ENCODE measurements at regions not wholly inside any gene's neighbourhood (a gene's known extent, or its start where the extent isn't known, plus 50 kb on each side); places are given as distances from the start of the nearest gene placed in this dataset.

GRCh38 chr6:168916576-168917211 is 337.0 kb downstream of the THBS2 start:
- H3K27ac ChIP-seq (ENCODE audit: low read depth in 2 of 2, low read length in 1 of 2): no peak overlapping the region

GRCh38 chr6:168915855-168916254 is 337.8 kb downstream of the THBS2 start:
- Histone ChIP-seq H3K4me3 (ENCODE audit: low read depth in 2 of 2, low read length in 1 of 2) (no peak overlapping the region), H3K27me3 (ENCODE audit: insufficient read depth) (no peaks in the 10 kb centered on the region), H3K9ac (no peak overlapping the region), H3F3A (replicated peaks; ENCODE audit: insufficient read depth) (no peaks in the 10 kb centered on the region), H2AFZ (ENCODE audit: low read depth) (no peak overlapping the region), H3K79me2 (ENCODE audit: insufficient read depth) (no peaks in the 10 kb centered on the region), H3K4me1 (ENCODE audit: control insufficient read depth in 1 of 2, insufficient read depth in 2 of 2, low read depth in 1 of 2, low read length in 1 of 2) (no peaks in the 10 kb centered on the region; a peak in 1 of 4 replicates), H4K20me1 (ENCODE audit: insufficient read depth) (no peaks in the 10 kb centered on the region), H3K9me2 (no peaks in the 10 kb centered on the region), H3K9me3 (no peaks in the 10 kb centered on the region), H3K4me2 (no peak overlapping the region), H3K27ac (ENCODE audit: low read depth in 2 of 2, low read length in 1 of 2) (no peak overlapping the region), H3K36me3 (replicated peaks in 1 of 2; ENCODE audit: control insufficient read depth in 1 of 2, insufficient read depth in 2 of 2, low read length in 1 of 2) (no peaks in the 10 kb centered on the region)
- no peak for TF ChIP-seq GABPA (IDR thresholded peaks at IDR 0.05; ENCODE audit: low read depth)
- no peak for TF ChIP-seq TCF12 (IDR thresholded peaks at IDR 0.05)
- no peak for TF ChIP-seq RAD21 (IDR thresholded peaks at IDR 0.05; ENCODE audit: low read length)
- TF ChIP-seq FOSL2 (IDR thresholded peaks at IDR 0.05; ENCODE audit: borderline replicate concordance, low read depth): no peak
- TF ChIP-seq CHD2 (IDR thresholded peaks at IDR 0.05; ENCODE audit: low read length, partially characterized antibody): no peak
- no peak for TF ChIP-seq RCOR1 (IDR thresholded peaks at IDR 0.05; ENCODE audit: low read length)
- no peak for TF ChIP-seq CTCF (IDR thresholded peaks at IDR 0.05)
- no peak for TF ChIP-seq MAX (IDR thresholded peaks at IDR 0.05; ENCODE audit: low read depth)
- TF ChIP-seq MEF2A (IDR thresholded peaks at IDR 0.05; ENCODE audit: borderline replicate concordance, low read depth): no peak
- TF ChIP-seq PBX3 (IDR thresholded peaks at IDR 0.05): no peak
- no peak for TF ChIP-seq EP300 (IDR thresholded peaks at IDR 0.05; ENCODE audit: borderline replicate concordance in 1 of 2, low read depth in 1 of 2, low read length in 1 of 2)
- no peak for TF ChIP-seq JUND (IDR thresholded peaks at IDR 0.05)
- TF ChIP-seq USF1 (IDR thresholded peaks at IDR 0.05; ENCODE audit: borderline replicate concordance, low read depth): no peak
- TF ChIP-seq GATA2 (CRISPR knock-in tag; IDR thresholded peaks at IDR 0.05): no peak
- no peak for TF ChIP-seq YY1 (IDR thresholded peaks at IDR 0.05; ENCODE audit: low read depth)
- no peak for TF ChIP-seq ELF1 (IDR thresholded peaks at IDR 0.05)
- no peak for TF ChIP-seq RXRA (IDR thresholded peaks at IDR 0.05; ENCODE audit: borderline replicate concordance, low read depth)
- TF ChIP-seq RFX5 (IDR thresholded peaks at IDR 0.05; ENCODE audit: low read length): no peak
- no peak for TF ChIP-seq MXI1 (IDR thresholded peaks at IDR 0.05; ENCODE audit: low read depth, low read length)
- POLR2A ChIA-PET: no interaction called here
- DNase-seq: no peak
- WGBS (ENCODE audit: low lambda C conversion rate): 51% methylated on average over 4 of the region's 4 CpGs
- CTCF ChIA-PET: interaction anchor here (1.6 kb wide), 1 partner anchor 21 kb away, joined by 6 read pairs; no protein-coding TSS in a partner anchor

More at GRCh38 chr6:168916576-168917211, 337.0 kb downstream of the THBS2 start:
- Histone ChIP-seq H3K9ac (no peak overlapping the region), H3K9me3 (no peaks in the 10 kb centered on the region), H3K79me2 (ENCODE audit: insufficient read depth) (no peaks in the 10 kb centered on the region), H2AFZ (ENCODE audit: low read depth) (no peak overlapping the region), H3F3A (replicated peaks; ENCODE audit: insufficient read depth) (no peaks in the 10 kb centered on the region), H3K4me2 (no peak overlapping the region), H3K4me3 (ENCODE audit: low read depth in 2 of 2, low read length in 1 of 2) (no peak overlapping the region), H3K4me1 (ENCODE audit: control insufficient read depth in 1 of 2, insufficient read depth in 2 of 2, low read depth in 1 of 2, low read length in 1 of 2) (no peaks in the 10 kb centered on the region; a peak in 1 of 4 replicates), H4K20me1 (ENCODE audit: insufficient read depth) (no peaks in the 10 kb centered on the region), H3K36me3 (replicated peaks in 1 of 2; ENCODE audit: control insufficient read depth in 1 of 2, insufficient read depth in 2 of 2, low read length in 1 of 2) (no peaks in the 10 kb centered on the region), H3K27me3 (ENCODE audit: insufficient read depth) (no peaks in the 10 kb centered on the region), H3K9me2 (no peaks in the 10 kb centered on the region)
- 53% methylated on average over 8 of the region's 11 CpGs for WGBS (ENCODE audit: low lambda C conversion rate)
- CTCF ChIA-PET: no interaction called here
- POLR2A ChIA-PET: no interaction called here
- DNase-seq: no peak
- TF ChIP-seq TAF1 (IDR thresholded peaks at IDR 0.05; ENCODE audit: borderline replicate concordance, low read depth, low read length): no peak
- no peak for TF ChIP-seq SIN3A (IDR thresholded peaks at IDR 0.05; ENCODE audit: borderline replicate concordance, low read depth, low read length)
- no peak for TF ChIP-seq RXRA (IDR thresholded peaks at IDR 0.05; ENCODE audit: borderline replicate concordance, low read depth)
- no peak for TF ChIP-seq POLR2AphosphoS5 (IDR thresholded peaks at IDR 0.05; ENCODE audit: low read depth, low read length)
- no peak for TF ChIP-seq EP300 (IDR thresholded peaks at IDR 0.05; ENCODE audit: borderline replicate concordance in 1 of 2, low read depth in 1 of 2, low read length in 1 of 2)
- TF ChIP-seq MEF2A (IDR thresholded peaks at IDR 0.05; ENCODE audit: borderline replicate concordance, low read depth): no peak
- TF ChIP-seq USF2 (IDR thresholded peaks at IDR 0.05; ENCODE audit: borderline replicate concordance, low read depth, low read length): no peak
- no peak for TF ChIP-seq GABPA (IDR thresholded peaks at IDR 0.05; ENCODE audit: low read depth)
- no peak for TF ChIP-seq NRF1 (IDR thresholded peaks at IDR 0.05; ENCODE audit: low read depth, low read length)
- TF ChIP-seq GATA2 (CRISPR knock-in tag; IDR thresholded peaks at IDR 0.05): no peak
- no peak for TF ChIP-seq RFX5 (IDR thresholded peaks at IDR 0.05; ENCODE audit: low read length)
- no peak for TF ChIP-seq FOXJ3 (CRISPR knock-in tag; IDR thresholded peaks at IDR 0.05)
